GM11168 (cell line): ENCODE measurements at regions not wholly inside any gene's neighbourhood (a gene's known extent, or its start where the extent isn't known, plus 50 kb on each side); places are given as distances from the start of the nearest gene placed in this dataset.

Experiments used
- in situ Hi-C: fragments of 300-500 bp; cut with MboI; formaldehyde crosslinking; loops from one replicate; pipeline ENCODE4 v1.12.0; 2022; ENCODE audit warnings: low sequenced_read_pairs; ENCODE audit not compliant: unreplicated experiment

- in situ Hi-C loops: no loop called here
These were observed 184.1 kb downstream of the NOC3L start for GRCh38 chr10:94178475-94179253.

GRCh38 chr10:94180576-94180975 lies 182.2 kb downstream of the NOC3L start:
- in situ Hi-C loops: no loop called here

- in situ Hi-C loops: no loop called here
These were observed 179.0 kb downstream of the NOC3L start for GRCh38 chr10:94183666-94184264.

- in situ Hi-C loops: no loop called here
These were observed 176.0 kb downstream of the NOC3L start for GRCh38 chr10:94186722-94187121.

GRCh38 chr10:94192333-94192732 lies 170.4 kb downstream of the NOC3L start:
- in situ Hi-C loops: no loop called here

- in situ Hi-C loops: no loop called here
These were observed 169.8 kb downstream of the NOC3L start for GRCh38 chr10:94192974-94193373.

GRCh38 chr10:94193466-94193924 lies 169.2 kb downstream of the NOC3L start:
- in situ Hi-C loops: no loop called here

- in situ Hi-C loops: no loop called here
These were observed 168.5 kb downstream of the NOC3L start for GRCh38 chr10:94194256-94194655.

- in situ Hi-C loops: no loop called here
These were observed 165.5 kb downstream of the NOC3L start for GRCh38 chr10:94197241-94197640.

- in situ Hi-C loops: no loop called here
These were observed 164.4 kb downstream of the NOC3L start for GRCh38 chr10:94198324-94198723.

- in situ Hi-C loops: no loop called here
These were observed 163.2 kb downstream of the NOC3L start for GRCh38 chr10:94199565-94199964.

- in situ Hi-C loops: no loop called here
These were observed 162.4 kb downstream of the NOC3L start for GRCh38 chr10:94200146-94200837.

GRCh38 chr10:94205396-94205831 lies 157.3 kb downstream of the NOC3L start:
- in situ Hi-C loops: no loop called here

- in situ Hi-C loops: no loop called here
These were observed 156.6 kb downstream of the NOC3L start for GRCh38 chr10:94206176-94206575.

- in situ Hi-C loops: no loop called here
These were observed 154.4 kb downstream of the NOC3L start for GRCh38 chr10:94208315-94208714.

- in situ Hi-C loops: no loop called here
These were observed 152.1 kb downstream of the NOC3L start for GRCh38 chr10:94210440-94211168.

GRCh38 chr10:94211169-94211510 lies 151.6 kb downstream of the NOC3L start:
- in situ Hi-C loops: no loop called here

GRCh38 chr10:94213001-94213530 lies 149.7 kb downstream of the NOC3L start:
- in situ Hi-C loops: no loop called here

- in situ Hi-C loops: no loop called here
These were observed 148.8 kb downstream of the NOC3L start for GRCh38 chr10:94213980-94214379.

- in situ Hi-C loops: no loop called here
These were observed 148.3 kb downstream of the NOC3L start for GRCh38 chr10:94214481-94214893.
